ENCODE measurements at regions not wholly inside any gene's neighbourhood (a gene's known extent, or its start where the extent isn't known, plus 50 kb on each side); places are given as distances from the start of the nearest gene placed in this dataset.
A peak's percentile ranks its signal among the peaks of the same experiment; 100 is the strongest.

- H3K4me3 Mint-ChIP-seq (ENCODE audit: unreplicated experiment) = no peak overlapping the region
- peaks cover 4% of the 10 kb centered on the region for H3K27me3 Mint-ChIP-seq (ENCODE audit: unreplicated experiment)
- H3K36me3 Mint-ChIP-seq (ENCODE audit: low read depth, unreplicated experiment) = peaks cover 10% of the 10 kb centered on the region
- TF ChIP-seq CTCF (IDR thresholded peaks at IDR 0.05; ENCODE audit: unreplicated experiment) = no peak
- no peak for DNase-seq (ENCODE audit: low spot score)
- no peaks in the 10 kb centered on the region for H3K4me1 Mint-ChIP-seq (ENCODE audit: unreplicated experiment)
- peaks cover 51% of the 10 kb centered on the region for H3K9me3 Mint-ChIP-seq (ENCODE audit: unreplicated experiment)
- H3K27ac Mint-ChIP-seq (ENCODE audit: unreplicated experiment) = no peak overlapping the region
Observed at GRCh38 chr7:67598469-67598868, 601.8 kb downstream of the TYW1 start.

GRCh38 chr7:67599331-67600062 is 602.9 kb downstream of the TYW1 start:
- Mint-ChIP-seq H3K4me1 (ENCODE audit: unreplicated experiment) (no peaks in the 10 kb centered on the region), H3K27ac (ENCODE audit: unreplicated experiment) (no peak overlapping the region), H3K4me3 (ENCODE audit: unreplicated experiment) (no peak overlapping the region), H3K36me3 (ENCODE audit: low read depth, unreplicated experiment) (peaks cover 10% of the 10 kb centered on the region), H3K9me3 (ENCODE audit: unreplicated experiment) (peaks cover 46% of the 10 kb centered on the region), H3K27me3 (ENCODE audit: unreplicated experiment) (peaks cover 4% of the 10 kb centered on the region)
- no peak for TF ChIP-seq CTCF (IDR thresholded peaks at IDR 0.05; ENCODE audit: unreplicated experiment)
- no peak for DNase-seq (ENCODE audit: low spot score)

GRCh38 chr7:67602246-67602887 is 605.7 kb downstream of the TYW1 start:
- no peak overlapping the region for H3K27ac Mint-ChIP-seq (ENCODE audit: unreplicated experiment)
- peak overlapping the region; percentile 58 for H3K4me3 Mint-ChIP-seq (ENCODE audit: unreplicated experiment)
- DNase-seq (ENCODE audit: low spot score) = no peak
- TF ChIP-seq CTCF (IDR thresholded peaks at IDR 0.05; ENCODE audit: unreplicated experiment) = no peak
- H3K4me1 Mint-ChIP-seq (ENCODE audit: unreplicated experiment) = no peaks in the 10 kb centered on the region
- peaks cover 39% of the 10 kb centered on the region for H3K9me3 Mint-ChIP-seq (ENCODE audit: unreplicated experiment)
- H3K27me3 Mint-ChIP-seq (ENCODE audit: unreplicated experiment) = peaks cover 4% of the 10 kb centered on the region
- peaks cover 3% of the 10 kb centered on the region for H3K36me3 Mint-ChIP-seq (ENCODE audit: low read depth, unreplicated experiment)

- H3K4me3 Mint-ChIP-seq (ENCODE audit: unreplicated experiment) = peak overlapping the region; percentile 23
- no peaks in the 10 kb centered on the region for H3K4me1 Mint-ChIP-seq (ENCODE audit: unreplicated experiment)
- peaks cover 3% of the 10 kb centered on the region for H3K36me3 Mint-ChIP-seq (ENCODE audit: low read depth, unreplicated experiment)
- H3K27ac Mint-ChIP-seq (ENCODE audit: unreplicated experiment) = no peak overlapping the region
- peaks cover 41% of the 10 kb centered on the region for H3K9me3 Mint-ChIP-seq (ENCODE audit: unreplicated experiment)
- no peak for DNase-seq (ENCODE audit: low spot score)
- H3K27me3 Mint-ChIP-seq (ENCODE audit: unreplicated experiment) = peaks cover 3% of the 10 kb centered on the region
- no peak for TF ChIP-seq CTCF (IDR thresholded peaks at IDR 0.05; ENCODE audit: unreplicated experiment)
Observed at GRCh38 chr7:67604461-67605386, 608.1 kb downstream of the TYW1 start.
